Amygdala (tissue), 56 donors: ENCODE measurements at regions not wholly inside any gene's neighbourhood (a gene's known extent, or its start where the extent isn't known, plus 50 kb on each side); places are given as distances from the start of the nearest gene placed in this dataset.

Experiments used
- DNase-seq, 56 donors: peaks; one replicate each; lab custom pipeline; 2025; lab: John Stamatoyannopoulos, UW

DNA sequence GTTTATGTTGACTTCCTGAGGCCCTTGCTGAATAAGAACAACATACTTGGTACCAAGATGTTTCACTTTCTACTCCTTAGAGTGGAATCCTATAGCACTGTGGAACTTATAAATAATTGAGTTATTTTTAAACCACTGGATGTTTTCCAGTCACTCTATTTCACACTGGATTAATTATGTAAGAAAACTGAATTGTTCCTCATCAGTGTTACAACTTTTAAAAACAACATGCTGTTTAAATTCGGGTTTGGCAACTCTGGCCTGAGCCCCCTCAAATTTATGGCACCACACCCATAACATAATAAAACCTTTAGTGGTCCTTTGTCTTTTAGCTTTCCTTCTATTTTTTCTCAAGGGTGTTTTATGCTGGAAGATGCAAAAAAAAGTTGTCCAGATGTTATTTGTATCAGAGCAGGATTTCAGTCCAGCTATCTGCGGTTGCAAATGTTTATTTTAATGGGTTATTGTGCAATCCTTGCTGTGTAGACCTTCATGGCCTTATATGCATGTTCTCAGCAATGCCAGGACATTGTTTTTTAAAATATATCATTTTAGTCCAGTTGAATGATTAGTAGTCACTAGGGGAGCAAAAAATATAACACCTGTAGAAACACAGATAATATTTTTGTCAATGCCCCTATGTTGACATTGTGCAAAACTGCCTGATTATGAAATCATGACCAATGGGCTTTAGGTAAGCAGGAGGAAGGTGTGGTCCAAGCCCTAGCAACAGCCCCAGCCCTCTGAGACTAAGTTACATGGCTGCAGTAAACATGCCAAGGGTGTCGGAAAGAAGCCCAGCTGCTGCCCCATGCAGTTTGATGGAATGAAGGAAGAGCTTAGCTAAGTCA lies 638.0 kb upstream of the ZEB2 start:
- DNase-seq: no peak

DNA sequence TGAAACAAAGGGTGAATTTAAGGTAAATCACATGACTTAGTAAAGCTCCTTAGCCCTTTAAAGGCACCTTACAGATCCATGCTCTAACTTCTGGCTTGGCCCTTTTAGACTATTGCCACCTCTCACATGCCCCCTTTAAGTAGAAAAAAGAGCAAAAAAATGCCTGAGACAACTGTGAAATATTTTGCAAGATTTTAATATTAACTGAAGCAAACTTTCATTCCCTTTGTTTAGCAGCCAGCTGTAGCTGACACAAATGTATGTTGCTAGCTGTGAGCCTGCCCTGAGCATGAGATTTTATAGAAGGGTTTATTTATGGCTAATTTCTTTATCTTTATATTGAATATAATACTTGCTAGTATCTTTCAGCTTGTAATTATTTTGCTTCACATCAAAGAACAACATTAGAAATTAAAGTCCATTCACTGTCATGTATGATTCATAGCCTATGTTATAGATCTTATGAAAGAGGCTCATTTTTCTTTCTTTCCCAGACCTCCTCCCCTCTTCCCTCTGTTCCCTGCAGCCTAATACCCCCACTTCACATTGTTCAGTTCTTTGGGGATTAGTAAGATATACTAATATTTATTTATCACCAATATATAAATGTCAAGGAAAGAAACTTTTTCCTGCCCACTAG lies 637.2 kb upstream of the ZEB2 start:
- no peak for DNase-seq

DNA sequence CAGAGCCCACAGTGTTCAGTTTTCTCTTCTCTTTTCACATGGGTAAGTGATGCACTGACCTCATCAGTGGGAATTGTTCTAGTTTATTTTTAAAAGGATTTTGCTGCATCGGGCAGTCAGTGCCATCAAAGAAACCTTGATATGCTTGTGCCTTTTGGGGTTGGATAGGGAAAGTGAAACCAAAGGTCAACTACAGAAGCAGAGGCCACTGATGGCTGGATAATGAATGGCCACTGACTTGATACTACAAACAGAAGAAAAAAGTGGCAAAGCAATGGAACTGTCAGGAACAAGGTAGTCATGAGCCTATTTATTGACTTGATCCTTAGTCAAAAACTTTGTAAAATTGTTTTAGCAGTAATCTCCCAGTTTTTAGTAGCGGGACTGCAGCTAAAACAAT lies 636.3 kb upstream of the ZEB2 start:
- DNase-seq: no peak

DNA sequence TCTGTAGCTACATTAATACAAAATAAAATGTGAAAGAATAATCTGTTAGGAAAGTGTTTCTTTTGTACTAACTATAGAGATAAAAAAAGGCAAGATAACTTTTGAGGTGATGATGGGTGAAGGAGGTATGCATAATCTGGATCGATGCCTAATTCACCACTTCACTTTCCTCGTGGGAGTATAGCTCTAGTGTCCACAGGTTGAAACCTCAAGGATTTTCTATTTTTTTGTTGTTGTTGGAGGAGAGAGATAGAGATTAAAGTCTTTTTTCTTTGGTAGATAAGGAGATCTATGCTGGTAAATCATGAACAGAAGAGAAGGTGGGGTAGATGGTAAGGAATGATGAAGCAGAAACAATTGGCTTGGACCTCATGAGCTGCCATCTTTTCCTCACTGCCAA lies 635.3 kb upstream of the ZEB2 start:
- DNase-seq: no peak

DNA sequence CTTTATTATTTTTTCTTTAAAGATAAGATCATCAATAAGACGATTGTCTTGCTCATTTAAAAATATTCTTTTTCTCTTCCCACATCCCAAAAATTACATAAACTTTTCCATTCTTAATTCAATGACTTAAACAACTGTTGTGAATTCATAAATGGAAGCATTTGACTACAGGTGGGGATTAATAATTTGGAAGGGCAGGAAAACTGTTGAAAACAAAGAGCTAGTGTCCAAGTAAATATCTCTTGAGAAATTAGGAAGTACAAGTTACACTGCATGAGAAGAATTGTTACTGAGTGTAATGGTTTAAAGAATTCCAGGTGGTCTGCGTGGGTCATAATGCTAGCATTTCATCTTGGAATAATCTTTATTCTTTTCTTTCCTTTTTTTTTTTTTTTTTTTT lies 634.8 kb upstream of the ZEB2 start:
- DNase-seq: no peak

DNA sequence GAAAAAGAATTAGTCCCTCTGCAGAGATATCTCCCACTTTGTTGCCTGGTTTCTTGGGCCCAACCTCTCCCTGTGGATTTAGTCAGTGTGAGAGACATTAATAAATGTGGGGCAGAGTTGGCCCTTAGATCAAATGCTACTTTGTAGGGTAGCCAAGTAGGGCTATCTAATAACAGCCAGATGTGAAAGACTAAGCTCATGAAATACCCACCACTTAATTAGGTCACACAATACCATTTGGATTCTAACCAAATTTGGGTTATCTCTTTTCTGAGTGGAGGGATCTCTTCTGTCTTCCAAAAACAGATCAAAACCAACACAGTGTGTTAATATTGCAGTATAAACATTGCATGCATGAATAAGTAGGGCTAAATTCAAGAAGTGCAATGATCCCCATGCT lies 626.8 kb upstream of the ZEB2 start:
- DNase-seq: no peak

DNA sequence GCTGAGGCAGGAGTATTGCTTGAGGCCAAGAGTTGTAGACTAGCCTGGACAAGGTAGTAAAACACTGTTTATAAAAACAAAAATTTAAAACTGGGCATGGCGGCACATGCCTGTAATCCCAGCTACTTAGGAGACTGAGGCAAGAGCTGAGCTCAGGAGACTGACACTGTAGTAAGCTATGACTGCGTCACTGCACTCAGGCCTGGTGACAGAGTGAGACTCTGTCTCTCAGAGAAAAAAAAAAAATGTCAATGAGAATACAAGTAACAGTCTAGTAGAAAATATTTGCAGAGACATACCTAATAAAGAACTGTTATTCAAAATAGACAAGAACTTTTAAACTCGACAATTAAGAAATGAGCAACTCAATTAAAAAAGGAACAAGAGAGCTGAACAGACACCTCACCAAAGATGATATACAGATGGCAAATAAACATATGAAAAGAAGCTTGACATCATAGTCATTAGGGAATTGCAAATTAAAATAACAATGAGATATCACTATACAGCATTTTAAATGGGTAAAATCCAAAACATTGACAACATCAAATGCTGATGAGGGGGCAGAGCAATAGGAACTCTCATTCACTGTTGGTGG lies 624.3 kb upstream of the ZEB2 start:
- no peak for DNase-seq

DNA sequence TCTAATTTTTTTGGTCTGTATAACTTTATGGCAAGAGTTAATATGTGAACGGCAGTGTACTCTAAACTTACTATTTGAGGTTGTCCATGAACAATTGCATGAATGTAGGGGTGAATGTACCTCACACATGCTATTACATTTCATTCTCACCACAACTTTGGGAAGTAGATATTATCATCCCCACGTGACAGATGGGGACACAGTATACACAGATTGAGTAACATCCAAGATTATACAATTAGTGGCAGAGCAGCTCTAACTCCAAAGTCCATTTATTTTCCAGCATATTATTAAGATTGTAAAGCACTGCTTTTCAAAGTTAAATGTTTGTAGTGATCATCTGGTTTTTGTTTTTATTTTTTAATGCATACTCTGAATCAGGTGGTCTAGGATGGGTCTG lies 622.1 kb upstream of the ZEB2 start:
- DNase-seq: no peak

DNA sequence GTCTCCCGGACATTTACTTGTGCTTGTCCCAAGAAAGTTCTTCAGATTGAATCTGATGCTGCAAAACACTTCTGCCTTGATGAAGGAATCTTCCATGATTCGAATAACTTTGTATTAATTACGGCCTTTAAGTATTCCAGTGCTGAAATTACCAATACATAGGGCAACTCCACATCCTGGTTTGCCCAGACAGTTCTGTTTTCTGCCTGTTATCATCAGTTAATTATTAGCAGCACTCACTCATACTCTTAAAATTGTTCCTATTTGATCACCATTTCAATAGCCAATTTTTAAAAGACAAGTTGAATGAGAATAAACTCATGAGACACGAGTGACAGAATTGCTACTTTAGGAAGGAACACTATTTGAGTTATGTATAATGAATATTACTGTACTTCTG lies 620.7 kb upstream of the ZEB2 start:
- DNase-seq: no peak

DNA sequence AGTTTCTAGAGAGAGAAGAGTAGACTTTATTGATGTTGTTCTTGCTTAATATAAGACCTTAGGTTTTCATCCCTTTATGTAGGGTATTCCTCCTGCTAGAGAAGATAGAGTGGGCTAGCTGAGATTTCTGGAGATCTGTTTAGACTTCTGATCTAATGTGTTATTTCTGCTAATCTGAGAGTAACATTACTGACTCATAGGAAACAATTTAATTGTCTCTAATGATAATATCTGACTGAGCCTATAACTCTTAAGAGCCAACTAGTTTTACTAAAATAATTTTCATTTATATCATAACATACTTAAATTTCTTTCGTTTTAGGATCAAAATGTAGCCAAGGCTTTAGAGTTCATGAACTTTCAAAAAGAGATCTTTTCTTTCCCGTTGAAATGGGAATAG lies 618.7 kb upstream of the ZEB2 start:
- no peak for DNase-seq

DNA sequence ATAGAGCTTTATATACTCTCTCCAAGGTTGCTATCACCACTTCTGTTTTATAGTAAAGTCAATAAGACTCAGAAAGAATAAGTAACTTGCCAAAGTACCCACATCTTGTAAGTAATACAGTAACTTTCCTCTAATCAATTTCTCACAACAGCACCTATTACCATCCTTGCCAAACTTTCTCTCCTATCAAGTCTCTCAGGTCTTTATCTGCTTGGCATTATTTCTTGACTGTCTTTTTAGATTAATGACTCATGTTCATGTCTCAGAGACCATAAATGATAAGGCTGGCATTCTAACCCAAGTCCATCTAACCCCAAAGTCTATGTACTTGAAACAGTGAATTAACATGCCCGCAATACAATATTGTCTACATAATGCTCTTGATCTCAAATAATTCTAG lies 618.0 kb upstream of the ZEB2 start:
- no peak for DNase-seq

DNA sequence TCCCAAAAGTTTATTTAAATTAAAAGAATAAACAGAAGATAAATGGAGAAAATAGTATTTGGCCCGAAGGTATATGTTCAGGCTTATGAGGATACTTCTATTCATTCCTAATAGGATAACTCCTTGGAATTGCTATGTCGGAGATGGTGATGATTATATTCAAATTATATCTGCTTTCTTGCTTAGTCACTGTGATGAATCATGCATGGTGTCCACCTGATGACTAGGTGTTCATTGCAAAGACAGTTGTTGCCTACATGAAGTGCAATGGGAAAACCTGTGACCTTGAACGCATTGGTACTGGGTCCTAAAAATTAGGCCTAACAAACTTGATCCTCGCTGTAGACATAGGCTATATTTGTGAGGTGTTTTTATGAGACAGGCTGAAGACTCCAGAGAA lies 617.3 kb upstream of the ZEB2 start:
- DNase-seq: no peak

DNA sequence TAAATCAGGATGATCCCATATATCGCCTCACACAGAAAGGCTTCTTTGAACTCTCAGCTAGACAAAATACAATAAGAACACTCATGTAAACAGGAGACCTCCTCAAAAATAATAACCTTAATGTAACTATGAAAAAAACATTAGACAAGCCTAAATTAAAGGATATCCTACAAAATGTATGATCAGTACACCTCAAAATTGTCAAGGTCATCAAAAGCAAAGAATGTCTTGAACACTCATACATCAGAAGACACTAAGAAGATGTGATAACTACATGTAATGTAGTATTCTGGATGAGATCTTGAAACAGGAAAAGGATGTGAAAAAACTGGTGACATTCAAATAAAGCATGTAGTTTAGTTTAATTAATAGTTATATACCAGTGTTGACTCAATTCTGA lies 616.8 kb upstream of the ZEB2 start:
- DNase-seq: no peak

DNA sequence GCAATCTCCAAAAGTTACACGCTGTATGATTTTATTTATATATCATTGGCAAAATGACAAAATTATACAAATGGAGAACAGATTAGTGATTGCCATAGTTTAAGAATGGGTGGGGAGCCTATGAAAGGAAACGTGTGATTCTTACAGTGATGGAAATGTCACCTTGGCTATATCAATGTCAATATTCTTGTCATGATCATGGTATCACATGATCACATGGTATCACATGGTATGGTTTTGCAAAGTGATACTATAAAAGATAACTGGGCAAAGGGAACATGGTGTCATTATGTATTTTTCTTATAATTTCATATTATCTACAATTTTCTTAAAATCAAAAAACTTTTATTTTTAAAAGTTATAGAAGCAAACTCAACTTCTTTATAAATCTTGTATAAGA lies 606.2 kb upstream of the ZEB2 start:
- no peak for DNase-seq

DNA sequence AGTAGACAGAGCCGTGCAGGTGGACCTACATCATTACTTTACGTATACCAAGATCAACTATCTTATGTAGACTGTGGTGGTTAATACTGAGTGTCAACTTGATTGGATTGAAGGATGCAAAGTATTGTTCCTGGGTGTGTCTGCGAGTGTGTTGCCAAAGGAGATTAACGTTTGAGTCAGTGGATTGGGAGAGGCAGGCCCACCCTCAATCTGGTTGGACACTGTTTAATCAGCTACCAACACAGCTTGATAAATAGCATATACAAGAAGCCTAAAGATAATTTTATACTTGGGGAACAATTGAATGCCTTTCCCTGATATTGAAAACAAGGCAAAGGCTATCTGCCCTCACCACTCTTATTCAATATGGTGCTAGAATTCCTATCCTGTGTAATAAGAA lies 604.2 kb upstream of the ZEB2 start:
- no peak for DNase-seq

DNA sequence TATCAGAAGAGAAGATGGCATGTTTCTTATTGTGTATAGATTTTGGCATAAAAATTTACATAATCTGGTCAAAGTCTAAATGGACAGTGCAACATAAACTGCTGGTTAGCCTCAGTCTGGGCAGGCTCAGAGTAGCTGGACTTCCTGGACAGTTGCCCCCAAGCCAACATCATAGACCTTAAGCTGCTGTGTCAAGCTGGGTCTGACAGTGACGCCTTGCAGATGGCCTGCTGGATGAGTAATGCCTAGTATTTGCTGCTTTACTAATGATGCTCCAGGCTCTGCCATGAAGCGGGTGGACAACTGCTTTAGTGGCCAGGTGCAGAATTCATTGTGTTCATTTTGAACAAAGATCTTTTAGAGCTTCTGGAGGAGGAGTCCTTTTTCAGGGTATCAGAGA lies 603.7 kb upstream of the ZEB2 start:
- DNase-seq: peak in 2 of 56 donors; percentile 2 to 7

DNA sequence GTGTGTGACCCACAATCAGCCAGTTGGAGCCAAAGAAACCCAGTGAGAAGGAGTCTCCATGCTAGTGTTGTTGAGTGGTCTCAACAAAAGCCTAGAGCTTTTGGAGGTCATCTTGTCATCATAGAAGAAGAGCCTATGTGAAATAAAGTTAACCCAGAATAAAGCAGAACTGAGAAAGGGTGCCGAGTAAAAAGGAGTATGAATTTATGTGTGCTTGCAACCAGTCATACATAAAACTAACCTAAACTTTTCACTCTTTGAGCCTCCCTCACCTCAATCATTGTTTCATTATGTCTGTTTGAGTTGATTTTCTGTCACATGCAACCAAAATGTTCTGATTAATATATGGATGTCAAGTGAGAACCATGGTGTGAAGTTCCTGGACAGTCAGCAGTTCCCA lies 599.3 kb upstream of the ZEB2 start:
- DNase-seq: no peak

DNA sequence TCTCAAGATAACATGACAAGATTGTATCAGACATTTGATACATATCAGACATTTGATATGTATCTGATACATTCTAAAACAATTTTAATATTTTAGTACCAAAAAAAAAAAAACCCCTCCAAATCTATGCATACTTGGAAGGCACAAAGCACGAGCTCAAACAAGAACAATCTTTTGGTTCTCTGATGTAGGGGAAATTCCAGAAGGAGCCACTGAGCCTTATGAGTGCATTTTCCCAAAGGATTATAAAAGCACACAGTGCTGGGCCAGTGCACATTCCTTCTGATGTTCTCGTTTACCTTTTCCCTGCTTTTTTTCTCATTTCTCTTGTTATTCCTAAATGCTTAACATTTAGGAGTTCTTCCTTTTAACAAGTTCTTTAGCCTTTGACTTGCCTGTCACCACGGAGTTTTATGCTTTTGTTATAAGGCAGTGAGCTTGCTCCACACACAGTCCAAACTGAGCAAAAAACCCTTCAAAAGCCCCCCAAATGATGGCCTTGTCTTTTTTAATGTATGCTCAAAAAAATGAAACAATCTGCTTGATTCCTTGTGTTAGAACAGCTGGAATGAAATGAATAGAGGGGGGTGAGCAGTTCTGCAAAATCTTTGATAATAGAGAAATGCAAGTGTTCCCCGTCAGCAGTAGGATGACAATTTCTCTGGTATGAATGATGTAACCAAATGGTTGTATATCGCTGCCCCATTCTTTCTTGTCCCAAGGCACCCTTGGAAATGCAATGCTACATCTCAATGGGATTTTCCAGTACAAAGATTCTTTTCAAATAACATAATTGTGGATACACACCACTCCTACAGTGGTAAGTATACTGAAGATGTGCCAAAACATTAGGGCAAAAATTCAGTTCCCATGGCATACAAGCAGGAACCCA lies 597.2 kb upstream of the ZEB2 start:
- DNase-seq: no peak

DNA sequence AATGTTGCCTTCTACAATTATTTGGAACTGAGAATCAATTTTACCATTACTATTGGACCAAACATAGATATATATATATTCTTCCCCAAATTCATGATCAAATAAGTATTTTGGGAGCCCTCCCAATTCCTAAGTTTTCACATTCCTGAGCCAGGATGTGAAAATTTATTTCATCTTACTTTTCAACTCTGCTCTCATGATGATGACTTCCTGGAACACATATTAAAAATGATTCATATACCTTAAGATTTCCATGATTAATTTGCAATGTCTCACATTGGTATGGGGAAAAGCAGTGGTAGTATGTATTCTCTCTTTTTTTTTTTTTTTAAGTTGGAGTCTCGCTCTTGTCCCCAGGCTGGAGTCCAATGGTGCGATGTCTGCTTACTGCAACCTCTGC lies 596.1 kb upstream of the ZEB2 start:
- no peak for DNase-seq

DNA sequence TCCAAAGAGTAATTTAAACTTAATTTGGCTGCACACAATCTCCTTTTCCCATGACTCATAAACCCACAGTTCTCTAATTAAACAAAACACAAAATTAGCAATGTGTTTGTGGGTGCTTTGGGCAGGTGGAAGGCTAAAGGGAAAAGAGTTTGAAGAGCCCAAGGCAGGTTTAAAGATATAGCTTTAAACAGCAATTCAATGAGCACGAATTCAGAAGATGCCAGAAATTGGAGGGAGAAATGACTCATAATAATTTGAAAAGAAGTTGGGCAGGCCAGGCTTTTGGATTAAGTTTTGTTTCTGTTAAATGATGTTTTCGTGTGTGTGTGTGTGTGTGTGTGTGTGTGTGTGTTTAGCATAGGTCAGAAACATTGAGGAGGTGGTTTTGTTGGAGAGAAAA lies 594.8 kb upstream of the ZEB2 start:
- DNase-seq: no peak

DNA sequence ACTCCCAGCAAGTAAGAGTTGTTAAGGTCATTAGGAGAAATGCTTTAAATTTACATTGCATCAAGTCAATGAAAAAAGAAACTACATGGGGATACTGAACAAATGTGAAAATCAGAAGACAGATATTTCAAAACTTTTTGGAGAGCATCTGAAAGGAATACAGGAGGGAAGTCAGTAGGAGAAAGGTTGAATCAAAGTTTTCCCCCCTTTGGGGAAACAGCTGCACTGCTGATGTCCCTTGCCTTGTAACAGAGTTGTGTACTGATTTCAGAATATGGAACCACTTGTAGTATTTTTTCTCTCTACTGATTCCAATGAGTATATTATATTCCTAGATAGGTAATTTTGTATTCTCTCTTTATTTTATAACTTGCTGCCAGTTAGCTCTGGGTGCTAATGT lies 592.5 kb upstream of the ZEB2 start:
- DNase-seq: no peak
